ENCODE measurements at regions not wholly inside any gene's neighbourhood (a gene's known extent, or its start where the extent isn't known, plus 50 kb on each side); places are given as distances from the start of the nearest gene placed in this dataset.

GRCh38 chr4:184575306-184575705, 73.9 kb downstream of the CASP3 start:
- no peak for DNase-seq

- no peak for DNase-seq
These were observed 74.4 kb downstream of the CASP3 start for GRCh38 chr4:184574861-184575260.

- no peak for DNase-seq
These were observed 75.5 kb downstream of the CASP3 start for GRCh38 chr4:184573701-184574100.

GRCh38 chr4:184568770-184569169, 80.5 kb downstream of the CASP3 start:
- DNase-seq = no peak

GRCh38 chr4:184563621-184564020, 85.6 kb downstream of the CASP3 start:
- DNase-seq = no peak

- DNase-seq = no peak
These were observed 84.6 kb upstream of the IRF2 start for GRCh38 chr4:184558996-184559395.

- no peak for DNase-seq
These were observed 79.5 kb upstream of the IRF2 start for GRCh38 chr4:184553891-184554290.

GRCh38 chr4:184550476-184550875, 76.1 kb upstream of the IRF2 start:
- no peak for DNase-seq

GRCh38 chr4:184548648-184549341, 74.4 kb upstream of the IRF2 start:
- DNase-seq = no peak

- no peak for DNase-seq
These were observed 73.9 kb upstream of the IRF2 start for GRCh38 chr4:184548316-184548647.

GRCh38 chr4:184544788-184545409, 70.5 kb upstream of the IRF2 start:
- no peak for DNase-seq

- no peak for DNase-seq
These were observed 67.6 kb upstream of the IRF2 start for GRCh38 chr4:184541907-184542306.

GRCh38 chr4:184540307-184540706, 66.0 kb upstream of the IRF2 start:
- no peak for DNase-seq

GRCh38 chr4:184538023-184538599, 63.8 kb upstream of the IRF2 start:
- DNase-seq = peak; percentile 18 to 75

- DNase-seq = peak; percentile 79 to 87
These were observed 63.1 kb upstream of the IRF2 start for GRCh38 chr4:184537269-184538022.

GRCh38 chr4:184536881-184537248, 62.5 kb upstream of the IRF2 start:
- DNase-seq = no peak

GRCh38 chr4:184536065-184536880, 61.9 kb upstream of the IRF2 start:
- no peak for DNase-seq

- DNase-seq = no peak
These were observed 60.4 kb upstream of the IRF2 start for GRCh38 chr4:184534511-184535391.

GRCh38 chr4:184533908-184534307, 59.6 kb upstream of the IRF2 start:
- DNase-seq = no peak

GRCh38 chr4:184531008-184531407, 56.7 kb upstream of the IRF2 start:
- no peak for DNase-seq

GRCh38 chr4:184529283-184529682, 54.9 kb upstream of the IRF2 start:
- no peak for DNase-seq

GRCh38 chr4:184528713-184529112, 54.4 kb upstream of the IRF2 start:
- no peak for DNase-seq
